ENCODE measurements at regions not wholly inside any gene's neighbourhood (a gene's known extent, or its start where the extent isn't known, plus 50 kb on each side); places are given as distances from the start of the nearest gene placed in this dataset.

DNA sequence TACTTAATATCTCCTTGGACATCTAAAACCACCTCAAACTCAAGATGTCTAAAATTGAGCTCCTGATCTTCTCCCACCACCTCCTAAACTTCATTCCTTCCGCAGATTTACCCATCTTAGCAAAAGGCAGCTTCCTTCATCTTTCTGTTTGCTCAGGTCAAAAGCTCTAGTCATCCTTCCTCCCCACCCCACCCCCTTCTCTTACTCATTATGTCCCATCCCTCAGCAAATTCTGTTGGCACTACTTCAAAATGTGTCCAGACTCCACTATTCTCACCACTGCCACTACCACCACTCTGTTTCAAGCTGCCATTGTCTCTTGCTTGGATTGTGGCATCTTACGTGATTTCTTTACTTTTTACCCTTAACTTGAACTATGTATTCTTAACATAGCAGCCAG is 59.2 kb upstream of the ZDHHC17 start:
- H3K27me3 ChIP-seq (ENCODE audit: control insufficient read depth in 3 of 3, insufficient read depth in 3 of 3, low read length in 3 of 3): no peaks in the 10 kb centered on the region
- no peak overlapping the region for H3K4me3 ChIP-seq (ENCODE audit: low read depth in 1 of 3, low read length in 3 of 3)
- H3K36me3 ChIP-seq (ENCODE audit: control insufficient read depth in 3 of 3, insufficient read depth in 2 of 3, low read depth in 1 of 3, low read length in 3 of 3): no peaks in the 10 kb centered on the region
- no peaks in the 10 kb centered on the region for H3K9me3 ChIP-seq (ENCODE audit: control insufficient read depth in 2 of 2, insufficient read depth in 1 of 2, low read depth in 1 of 2, low read length in 1 of 2)
- no peak overlapping the region for H3K27ac ChIP-seq (ENCODE audit: low read depth in 1 of 3, low read length in 2 of 3)
- WGBS, 3 donors: 47 to 88% (median 88%) methylated on average over 2 of the region's 2 CpGs
- no peak for FAIRE-seq
- H3K4me1 ChIP-seq (ENCODE audit: control insufficient read depth in 3 of 3, insufficient read depth in 2 of 3, low read depth in 1 of 3, low read length in 2 of 3): no peaks in the 10 kb centered on the region
- no peak for DNase-seq

- no peak overlapping the region for H3K4me3 ChIP-seq (ENCODE audit: low read depth in 1 of 3, low read length in 3 of 3)
- no peaks in the 10 kb centered on the region for H3K36me3 ChIP-seq (ENCODE audit: control insufficient read depth in 3 of 3, insufficient read depth in 2 of 3, low read depth in 1 of 3, low read length in 3 of 3)
- no peaks in the 10 kb centered on the region for H3K9me3 ChIP-seq (ENCODE audit: control insufficient read depth in 2 of 2, insufficient read depth in 1 of 2, low read depth in 1 of 2, low read length in 1 of 2)
- no peak overlapping the region for H3K27ac ChIP-seq (ENCODE audit: low read depth in 1 of 3, low read length in 2 of 3)
- FAIRE-seq: no peak
- H3K27me3 ChIP-seq (ENCODE audit: control insufficient read depth in 3 of 3, insufficient read depth in 3 of 3, low read length in 3 of 3): no peaks in the 10 kb centered on the region
- no peak for DNase-seq
- no peaks in the 10 kb centered on the region for H3K4me1 ChIP-seq (ENCODE audit: control insufficient read depth in 3 of 3, insufficient read depth in 2 of 3, low read depth in 1 of 3, low read length in 2 of 3)
Observed at GRCh38 chr12:76706101-76706500, 57.8 kb upstream of the ZDHHC17 start.

- no peaks in the 10 kb centered on the region for H3K27me3 ChIP-seq (ENCODE audit: control insufficient read depth in 3 of 3, insufficient read depth in 3 of 3, low read length in 3 of 3)
- H3K9me3 ChIP-seq (ENCODE audit: control insufficient read depth in 2 of 2, insufficient read depth in 1 of 2, low read depth in 1 of 2, low read length in 1 of 2): no peaks in the 10 kb centered on the region
- FAIRE-seq (no peak), DNase-seq (no peak)
- no peak overlapping the region for H3K27ac ChIP-seq (ENCODE audit: low read depth in 1 of 3, low read length in 2 of 3)
- H3K4me1 ChIP-seq (ENCODE audit: control insufficient read depth in 3 of 3, insufficient read depth in 2 of 3, low read depth in 1 of 3, low read length in 2 of 3): no peaks in the 10 kb centered on the region
- H3K36me3 ChIP-seq (ENCODE audit: control insufficient read depth in 3 of 3, insufficient read depth in 2 of 3, low read depth in 1 of 3, low read length in 3 of 3): no peaks in the 10 kb centered on the region
- H3K4me3 ChIP-seq (ENCODE audit: low read depth in 1 of 3, low read length in 3 of 3): no peak overlapping the region
Observed at GRCh38 chr12:76706761-76707160, 57.2 kb upstream of the ZDHHC17 start.

- no peak for DNase-seq
- Histone ChIP-seq H3K27ac (ENCODE audit: low read depth in 1 of 3, low read length in 2 of 3) (no peak overlapping the region), H3K9me3 (ENCODE audit: control insufficient read depth in 2 of 2, insufficient read depth in 1 of 2, low read depth in 1 of 2, low read length in 1 of 2) (no peaks in the 10 kb centered on the region), H3K4me1 (ENCODE audit: control insufficient read depth in 3 of 3, insufficient read depth in 2 of 3, low read depth in 1 of 3, low read length in 2 of 3) (no peaks in the 10 kb centered on the region), H3K36me3 (ENCODE audit: control insufficient read depth in 3 of 3, insufficient read depth in 2 of 3, low read depth in 1 of 3, low read length in 3 of 3) (no peaks in the 10 kb centered on the region), H3K27me3 (ENCODE audit: control insufficient read depth in 3 of 3, insufficient read depth in 3 of 3, low read length in 3 of 3) (no peaks in the 10 kb centered on the region), H3K4me3 (ENCODE audit: low read depth in 1 of 3, low read length in 3 of 3) (no peak overlapping the region)
- FAIRE-seq: no peak
- 68 to 83% (median 68%) methylated on average over 4 of the region's 4 CpGs for WGBS, 3 donors
Observed at GRCh38 chr12:76707772-76708171, 56.1 kb upstream of the ZDHHC17 start.

DNA sequence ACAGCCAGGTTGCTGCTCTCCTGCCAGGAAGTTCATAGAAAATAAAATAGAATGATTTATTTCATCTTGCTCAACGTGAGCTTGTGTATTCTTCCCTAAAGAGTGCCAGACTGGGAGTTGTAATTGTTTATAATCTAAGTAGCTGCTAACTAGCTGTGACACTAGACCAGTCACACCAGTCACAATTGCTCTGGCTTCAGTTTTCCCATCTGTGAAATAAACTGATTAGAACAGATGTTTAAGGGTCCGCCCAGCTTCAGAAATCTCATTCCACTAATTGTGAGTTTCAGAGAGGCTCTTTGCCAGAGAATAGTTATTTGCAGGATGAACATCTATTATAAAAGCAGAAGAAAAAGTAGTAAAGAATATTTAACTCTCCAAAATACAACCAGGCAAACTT is 55.6 kb upstream of the ZDHHC17 start:
- Histone ChIP-seq H3K27me3 (ENCODE audit: control insufficient read depth in 3 of 3, insufficient read depth in 3 of 3, low read length in 3 of 3) (no peaks in the 10 kb centered on the region), H3K27ac (ENCODE audit: low read depth in 1 of 3, low read length in 2 of 3) (no peak overlapping the region), H3K4me3 (ENCODE audit: low read depth in 1 of 3, low read length in 3 of 3) (no peak overlapping the region), H3K36me3 (ENCODE audit: control insufficient read depth in 3 of 3, insufficient read depth in 2 of 3, low read depth in 1 of 3, low read length in 3 of 3) (no peaks in the 10 kb centered on the region), H3K4me1 (ENCODE audit: control insufficient read depth in 3 of 3, insufficient read depth in 2 of 3, low read depth in 1 of 3, low read length in 2 of 3) (no peaks in the 10 kb centered on the region), H3K9me3 (ENCODE audit: control insufficient read depth in 2 of 2, insufficient read depth in 1 of 2, low read depth in 1 of 2, low read length in 1 of 2) (no peaks in the 10 kb centered on the region)
- FAIRE-seq: no peak
- DNase-seq: no peak
- WGBS, 3 donors: 41 to 54% (median 52%) methylated on average over 2 of the region's 2 CpGs

- FAIRE-seq (no peak), DNase-seq (no peak)
- Histone ChIP-seq H3K4me3 (ENCODE audit: low read depth in 1 of 3, low read length in 3 of 3) (no peak overlapping the region), H3K9me3 (ENCODE audit: control insufficient read depth in 2 of 2, insufficient read depth in 1 of 2, low read depth in 1 of 2, low read length in 1 of 2) (peaks cover 0 to 3% of the 10 kb centered on the region in 2 donors), H3K4me1 (ENCODE audit: control insufficient read depth in 3 of 3, insufficient read depth in 2 of 3, low read depth in 1 of 3, low read length in 2 of 3) (no peaks in the 10 kb centered on the region), H3K36me3 (ENCODE audit: control insufficient read depth in 3 of 3, insufficient read depth in 2 of 3, low read depth in 1 of 3, low read length in 3 of 3) (no peaks in the 10 kb centered on the region), H3K27me3 (ENCODE audit: control insufficient read depth in 3 of 3, insufficient read depth in 3 of 3, low read length in 3 of 3) (no peaks in the 10 kb centered on the region), H3K27ac (ENCODE audit: low read depth in 1 of 3, low read length in 2 of 3) (no peak overlapping the region)
- WGBS, 3 donors: 68 to 85% (median 78%) methylated on average over 3 of the region's 3 CpGs
Observed at GRCh38 chr12:76711241-76711640, 52.7 kb upstream of the ZDHHC17 start.

GRCh38 chr12:76713130-76713529 is 50.8 kb upstream of the ZDHHC17 start:
- no peaks in the 10 kb centered on the region for H3K27me3 ChIP-seq (ENCODE audit: control insufficient read depth in 3 of 3, insufficient read depth in 3 of 3, low read length in 3 of 3)
- H3K4me1 ChIP-seq (ENCODE audit: control insufficient read depth in 3 of 3, insufficient read depth in 2 of 3, low read depth in 1 of 3, low read length in 2 of 3): no peaks in the 10 kb centered on the region
- DNase-seq: no peak
- H3K4me3 ChIP-seq (ENCODE audit: low read depth in 1 of 3, low read length in 3 of 3): no peak overlapping the region
- no peaks in the 10 kb centered on the region for H3K36me3 ChIP-seq (ENCODE audit: control insufficient read depth in 3 of 3, insufficient read depth in 2 of 3, low read depth in 1 of 3, low read length in 3 of 3)
- H3K27ac ChIP-seq (ENCODE audit: low read depth in 1 of 3, low read length in 2 of 3): no peak overlapping the region
- peaks cover 0 to 3% of the 10 kb centered on the region in 2 donors for H3K9me3 ChIP-seq (ENCODE audit: control insufficient read depth in 2 of 2, insufficient read depth in 1 of 2, low read depth in 1 of 2, low read length in 1 of 2)
- FAIRE-seq: no peak
- WGBS, 3 donors: 73 to 84% (median 82%) methylated on average over 4 of the region's 4 CpGs

DNA sequence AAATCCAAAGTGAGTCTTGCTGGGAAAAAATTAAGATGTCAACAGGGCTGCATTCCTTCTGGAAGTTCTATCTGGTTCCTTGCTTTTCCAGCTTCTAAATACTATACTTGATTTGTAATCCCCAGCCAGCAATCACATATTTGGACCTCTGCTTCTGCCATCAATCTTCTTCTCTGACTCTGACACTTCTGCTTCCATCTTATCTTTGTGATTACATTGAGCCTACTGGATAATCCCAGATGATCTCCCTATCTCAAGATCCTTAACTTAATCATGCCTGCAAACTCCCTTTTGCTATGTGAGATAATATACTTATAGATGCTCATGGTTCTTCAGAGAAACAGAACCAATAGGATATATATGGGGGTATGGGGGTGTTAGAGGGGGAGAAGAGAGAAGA is 49.9 kb upstream of the ZDHHC17 start:
- no peaks in the 10 kb centered on the region for H3K36me3 ChIP-seq (ENCODE audit: control insufficient read depth in 3 of 3, insufficient read depth in 2 of 3, low read depth in 1 of 3, low read length in 3 of 3)
- DNase-seq (no peak), FAIRE-seq (no peak)
- no peaks in the 10 kb centered on the region for H3K27me3 ChIP-seq (ENCODE audit: control insufficient read depth in 3 of 3, insufficient read depth in 3 of 3, low read length in 3 of 3)
- no peaks in the 10 kb centered on the region for H3K4me1 ChIP-seq (ENCODE audit: control insufficient read depth in 3 of 3, insufficient read depth in 2 of 3, low read depth in 1 of 3, low read length in 2 of 3)
- H3K27ac ChIP-seq (ENCODE audit: low read depth in 1 of 3, low read length in 2 of 3): no peak overlapping the region
- H3K4me3 ChIP-seq (ENCODE audit: low read depth in 1 of 3, low read length in 3 of 3): no peak overlapping the region
- H3K9me3 ChIP-seq (ENCODE audit: control insufficient read depth in 2 of 2, insufficient read depth in 1 of 2, low read depth in 1 of 2, low read length in 1 of 2): peaks cover 0 to 3% of the 10 kb centered on the region in 2 donors
